Fibroblast of pulmonary artery (primary cell): ENCODE measurements at regions not wholly inside any gene's neighbourhood (a gene's known extent, or its start where the extent isn't known, plus 50 kb on each side); places are given as distances from the start of the nearest gene placed in this dataset.

ENCODE experiments used
- DNase-seq: peaks from one replicate; pipeline ENCODE4 v3.0.0-alpha.2; 2010; ENCODE audit warnings: low read depth
- H3K4me3 ChIP-seq: replicated peaks from 2 replicates; pipeline ENCODE4 v1.5.1; 2011; ENCODE audit warnings: low read depth, mild to moderate bottlenecking, control low read depth, low read length, moderate library complexity
- CTCF ChIP-seq: IDR thresholded peaks from 2 replicates; pipeline ENCODE4 v1.5.1; 2011; ENCODE audit warnings: mild to moderate bottlenecking, control low read depth, low read length, inconsistent platforms; ENCODE audit errors: missing control alignments

- TF ChIP-seq CTCF: no peak
- no peak overlapping the region for H3K4me3 ChIP-seq
- DNase-seq: no peak
These were observed 68.7 kb downstream of the MEPE start for GRCh38 chr4:87901422-87901992.

GRCh38 chr4:87904639-87905160 lies 70.8 kb upstream of the SPP1 start:
- H3K4me3 ChIP-seq: no peak overlapping the region
- TF ChIP-seq CTCF: no peak
- no peak for DNase-seq

GRCh38 chr4:87908336-87908735 lies 67.2 kb upstream of the SPP1 start:
- no peak for TF ChIP-seq CTCF
- no peak for DNase-seq
- no peak overlapping the region for H3K4me3 ChIP-seq

- DNase-seq: no peak
- no peak for TF ChIP-seq CTCF
- no peak overlapping the region for H3K4me3 ChIP-seq
These were observed 64.7 kb upstream of the SPP1 start for GRCh38 chr4:87910795-87911194.

GRCh38 chr4:87911252-87911774 lies 64.2 kb upstream of the SPP1 start:
- peak; percentile 10 for DNase-seq
- no peak for TF ChIP-seq CTCF
- H3K4me3 ChIP-seq: no peak overlapping the region

GRCh38 chr4:87912164-87913004 lies 63.1 kb upstream of the SPP1 start:
- DNase-seq: peak; percentile 49
- H3K4me3 ChIP-seq: no peak overlapping the region
- TF ChIP-seq CTCF: no peak
